Inflammatory macrophage treated with lipopolysaccharide for 1 hour (primary cell): ENCODE measurements at regions not wholly inside any gene's neighbourhood (a gene's known extent, or its start where the extent isn't known, plus 50 kb on each side); places are given as distances from the start of the nearest gene placed in this dataset.
"Not testable (repeated sequence)": the region's sequence is repeated elsewhere in the genome, so short reads cannot be mapped to it uniquely, and the experiment has no call there.

Experiments
- DNase-seq, 2 donors: peaks; one replicate each; pipeline ENCODE4 v3.0.0-alpha.2; 2020 to 2022

DNA sequence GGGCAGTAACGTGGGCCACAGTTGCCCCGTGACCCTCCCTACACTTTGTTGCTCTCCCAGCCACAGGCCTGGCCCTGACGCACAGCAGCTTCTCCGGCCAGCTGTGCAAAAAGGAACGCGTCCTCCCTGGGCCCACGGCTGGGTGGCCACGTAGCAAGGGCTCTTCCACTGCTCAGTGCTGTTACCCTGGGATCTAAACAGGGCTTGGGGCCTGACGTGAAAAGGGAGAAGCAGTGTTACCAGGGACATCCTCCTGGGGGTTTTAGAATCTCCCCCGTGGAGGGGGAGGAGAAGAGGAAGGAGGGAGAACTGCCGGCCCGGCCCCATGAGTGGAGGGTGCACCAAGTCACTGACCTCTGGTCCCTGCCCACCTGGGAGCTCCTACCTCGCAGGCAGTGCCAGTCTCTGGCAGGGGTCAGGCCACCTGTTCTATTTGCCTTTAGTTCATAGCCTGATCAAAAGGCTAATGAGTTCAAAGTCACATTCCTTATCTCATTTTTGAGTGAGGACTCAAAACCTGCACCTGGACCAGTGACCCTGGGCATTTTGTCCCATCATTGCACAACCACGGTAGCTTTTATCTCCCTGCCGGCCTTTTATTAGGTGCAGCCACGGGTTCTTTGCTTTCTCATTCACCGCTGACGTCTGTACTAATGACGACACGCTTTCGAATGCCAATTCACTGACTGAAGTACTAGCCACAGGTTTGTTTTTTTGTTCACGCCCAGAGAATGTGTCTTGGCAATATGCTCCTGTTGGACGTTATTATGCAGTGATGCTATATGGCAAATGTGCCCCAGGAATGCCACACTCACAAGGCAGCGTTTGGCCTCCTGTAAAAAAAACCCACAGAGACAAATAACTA, 4424.6 kb upstream of the TPTE start:
- DNase-seq: not testable (repeated sequence)

DNA sequence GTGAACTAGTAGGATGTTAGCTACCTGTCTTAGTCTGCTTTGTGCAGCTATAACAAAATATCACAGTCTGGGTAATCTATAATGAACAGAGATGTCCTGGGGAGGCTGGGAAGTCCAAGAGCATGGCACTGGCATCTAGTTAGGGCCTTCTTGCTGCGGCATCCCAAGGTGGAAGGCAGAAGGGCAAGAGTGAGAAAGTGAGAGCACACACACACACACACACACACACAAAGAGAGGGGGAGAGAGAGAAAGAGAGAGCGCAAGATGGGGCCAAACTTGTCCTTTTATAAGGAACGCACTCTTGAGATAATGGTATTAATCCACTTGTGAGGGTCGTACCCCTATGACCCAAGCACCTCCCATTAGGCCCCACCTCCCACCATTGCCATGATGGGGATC, 4423.6 kb upstream of the TPTE start:
- not testable (repeated sequence) for DNase-seq

DNA sequence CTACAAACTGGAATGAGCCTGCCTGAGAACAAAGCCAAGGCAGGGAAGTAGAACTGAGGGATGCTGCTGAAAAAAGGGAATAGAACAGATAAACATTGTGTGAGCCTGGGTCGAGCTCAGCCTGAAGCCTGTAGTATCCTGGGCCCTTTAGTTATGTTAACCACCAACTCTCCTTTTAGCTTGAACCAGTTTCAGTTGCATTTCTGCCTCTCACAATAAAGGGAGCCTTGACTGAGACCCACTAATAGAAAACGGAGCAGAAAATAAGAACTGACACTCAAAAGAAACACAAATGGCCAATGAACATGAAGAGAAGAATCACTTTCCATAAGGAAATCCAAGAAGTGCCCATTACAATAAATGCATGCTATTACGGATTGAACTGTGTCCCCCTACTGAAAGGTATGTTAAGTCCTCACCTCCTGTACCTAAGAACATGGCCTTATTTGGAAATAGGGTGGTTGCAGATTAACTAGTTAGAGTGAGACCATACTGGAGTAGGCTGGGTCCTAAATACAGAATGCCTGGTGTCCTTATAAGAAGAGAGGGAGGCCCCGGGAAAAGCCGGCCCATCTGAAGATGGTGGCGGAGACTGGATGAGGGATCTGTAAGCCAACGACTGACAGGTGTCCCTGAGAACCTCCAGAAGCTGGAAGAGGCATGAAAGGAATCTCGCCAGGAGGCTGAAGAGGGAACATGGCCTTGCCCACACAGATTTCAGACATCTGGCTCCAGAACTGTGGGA, 4423.0 kb upstream of the TPTE start:
- not testable (repeated sequence) for DNase-seq

DNA sequence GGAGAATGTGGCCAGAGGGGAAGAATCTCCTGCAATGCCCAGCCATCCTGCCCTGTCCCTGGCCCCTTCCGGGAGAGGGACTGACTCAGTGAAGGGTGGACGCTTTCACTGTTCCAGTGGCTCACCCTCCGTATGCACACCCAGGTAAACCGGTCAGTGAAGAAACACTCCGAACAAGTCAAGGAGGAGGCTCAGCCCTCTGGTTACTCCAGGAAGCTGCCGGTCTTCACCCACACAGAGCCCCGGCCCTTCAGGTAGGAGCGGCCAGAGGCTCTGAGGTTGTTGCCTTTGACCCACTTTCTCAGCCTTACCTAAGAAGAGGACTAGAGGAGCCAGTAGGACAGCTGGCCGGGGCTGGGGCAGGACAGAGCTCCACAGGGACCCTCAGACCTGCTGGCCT, 4419.8 kb upstream of the TPTE start:
- DNase-seq: not testable (repeated sequence)

DNA sequence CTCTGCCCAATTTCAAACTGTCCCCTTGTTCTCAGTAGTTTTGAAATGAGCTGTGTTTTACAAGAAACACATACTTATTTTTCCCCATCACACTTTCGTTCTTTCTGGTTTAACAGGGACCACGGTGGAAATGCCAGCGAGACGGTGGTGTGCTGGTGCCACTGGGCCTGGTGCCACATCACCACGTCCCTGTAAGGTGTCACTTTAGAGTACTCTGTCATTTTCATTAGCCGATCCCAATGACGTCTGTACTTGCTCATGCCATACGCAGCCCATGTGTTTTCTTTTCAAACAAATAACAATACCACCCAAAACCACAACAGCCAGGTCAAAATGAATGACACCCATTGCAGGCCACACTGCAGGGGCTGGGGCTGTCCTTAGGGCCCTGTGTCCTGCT, 4416.8 kb upstream of the TPTE start:
- not testable (repeated sequence) for DNase-seq

DNA sequence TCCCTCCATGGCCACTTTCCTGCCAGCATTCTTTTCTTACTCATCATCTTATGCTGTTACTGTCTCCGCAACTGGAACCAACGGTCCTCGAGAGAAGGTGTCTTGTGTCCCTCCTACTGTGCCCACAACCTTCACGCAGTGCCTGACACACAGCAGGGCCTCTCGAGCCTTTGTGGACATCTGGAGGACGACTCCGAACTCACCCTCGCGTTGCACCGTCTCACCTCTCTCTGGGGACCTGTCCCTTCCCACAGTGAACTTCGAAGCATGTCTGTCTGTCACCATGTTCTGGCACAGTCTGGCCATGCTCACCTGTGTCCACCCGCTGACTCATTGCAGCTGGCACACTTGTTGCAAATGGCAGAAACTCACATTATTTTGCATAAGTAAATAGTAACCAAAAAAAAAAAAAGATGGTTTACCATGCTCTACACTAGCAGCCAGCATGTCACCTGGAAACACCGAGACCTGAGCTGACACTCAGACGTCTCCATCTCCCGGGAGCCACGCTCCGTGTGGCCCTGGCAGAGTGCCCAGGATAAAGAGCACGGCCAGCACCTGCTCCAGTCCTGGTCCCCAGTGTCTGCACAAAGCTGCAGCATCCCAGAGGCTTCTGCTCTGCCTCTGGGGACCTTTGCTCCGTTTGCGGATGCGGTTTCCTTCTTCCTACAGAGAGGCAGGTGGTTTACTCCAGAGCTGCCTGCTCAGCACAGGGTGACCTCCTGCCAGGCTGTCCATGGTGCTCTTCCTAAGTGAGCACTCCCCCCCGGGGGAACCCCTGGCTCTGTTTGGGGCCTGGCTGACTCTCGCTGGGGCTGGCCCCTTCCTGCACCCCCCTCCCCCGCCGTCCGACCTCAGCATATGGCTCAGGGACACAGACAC, 4414.5 kb upstream of the TPTE start:
- DNase-seq: not testable (repeated sequence)

DNA sequence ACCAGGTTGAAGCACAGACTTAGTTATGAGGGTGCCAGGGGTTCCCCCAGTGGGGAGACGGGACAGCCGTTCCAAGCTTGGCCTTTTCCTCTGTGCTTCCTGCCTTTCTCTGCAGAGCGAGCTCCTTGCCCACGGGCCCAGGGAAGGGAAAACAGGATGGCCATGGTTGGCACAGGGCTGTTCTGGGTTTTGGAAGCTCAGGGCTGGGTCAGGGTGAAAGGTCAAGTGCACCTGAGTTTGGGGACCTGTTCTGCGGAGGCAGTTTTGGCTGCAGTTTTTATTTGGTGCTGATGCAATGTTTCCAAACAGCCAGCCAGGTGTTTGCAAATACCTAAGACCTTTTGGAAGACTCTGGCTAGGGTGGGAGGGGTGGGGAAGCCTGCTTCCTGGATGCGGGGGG, 4412.5 kb upstream of the TPTE start:
- not testable (repeated sequence) for DNase-seq

DNA sequence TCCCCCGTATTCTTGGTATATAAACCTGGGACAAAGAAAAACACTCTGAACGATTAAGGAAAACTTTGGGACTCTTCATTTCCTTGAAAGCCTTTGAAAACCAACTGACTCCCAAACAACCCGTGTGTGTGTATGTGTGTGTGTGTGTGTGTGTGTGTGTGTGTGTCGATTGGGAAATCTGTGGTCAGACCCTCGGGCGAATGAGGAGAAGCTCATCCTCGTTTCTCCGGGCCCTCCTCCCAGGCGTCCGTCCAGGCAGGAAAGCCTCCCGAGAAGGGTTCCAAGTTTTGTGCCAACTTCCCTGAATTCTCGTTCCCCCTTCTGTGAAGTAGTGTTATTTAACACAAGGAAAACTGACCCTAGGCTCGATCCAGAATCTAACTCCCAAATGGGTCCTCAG, 4411.6 kb upstream of the TPTE start:
- DNase-seq: peak in 1 of 2 donors; percentile 0

DNA sequence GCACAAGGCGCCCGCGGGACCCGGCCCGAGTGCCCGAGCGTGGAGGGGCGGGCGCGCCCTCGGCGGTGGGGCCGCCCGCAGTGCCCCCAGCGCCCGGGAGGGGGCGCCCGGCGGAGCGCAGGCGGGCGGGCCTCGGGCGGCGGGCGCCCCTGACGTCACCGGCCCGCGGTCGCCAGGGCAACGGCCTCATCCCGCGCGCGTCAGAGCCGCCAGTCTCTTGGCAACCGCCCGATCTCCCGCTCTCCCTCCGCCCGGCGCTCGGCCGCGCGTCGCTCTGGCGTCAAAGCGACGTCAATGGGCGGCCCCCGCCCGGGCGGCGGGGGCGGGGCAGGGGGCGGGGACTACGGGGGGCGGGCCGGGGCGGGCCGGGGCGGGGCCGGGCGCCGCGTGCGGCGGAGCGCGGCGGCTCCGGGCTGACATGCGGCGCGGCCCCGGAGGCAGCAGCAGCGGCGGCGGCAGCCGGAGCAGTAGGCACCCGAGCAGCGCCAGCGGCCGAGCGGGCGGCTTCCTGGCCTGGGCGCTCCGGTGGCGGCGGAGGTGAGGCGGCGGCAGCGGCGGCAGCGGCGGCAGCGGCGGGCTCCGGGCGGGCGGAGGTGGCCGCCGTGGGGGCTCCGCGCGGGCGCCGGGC, 4410.6 kb upstream of the TPTE start:
- not testable (repeated sequence) for DNase-seq

DNA sequence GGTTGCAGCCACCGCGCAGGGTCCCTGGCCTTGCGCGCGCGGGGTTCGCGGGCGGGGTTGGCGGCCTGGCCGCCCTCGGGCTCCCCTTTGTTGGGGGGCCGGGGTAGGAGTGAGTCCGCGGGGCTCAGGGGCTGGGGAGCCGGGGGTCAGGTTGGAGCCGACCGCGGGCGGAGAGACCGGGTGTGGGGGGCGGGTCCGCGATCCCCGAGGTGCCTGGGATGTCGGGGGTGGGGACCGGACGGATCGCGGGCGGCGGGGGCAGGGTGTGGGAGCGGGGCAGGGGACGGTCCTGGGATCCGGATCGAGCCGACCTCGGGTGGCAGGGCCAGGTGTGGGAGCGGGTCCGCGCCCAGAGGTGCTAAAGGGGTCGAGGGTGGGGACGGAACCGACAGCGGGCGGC, 4410.0 kb upstream of the TPTE start:
- not testable (repeated sequence) for DNase-seq

DNA sequence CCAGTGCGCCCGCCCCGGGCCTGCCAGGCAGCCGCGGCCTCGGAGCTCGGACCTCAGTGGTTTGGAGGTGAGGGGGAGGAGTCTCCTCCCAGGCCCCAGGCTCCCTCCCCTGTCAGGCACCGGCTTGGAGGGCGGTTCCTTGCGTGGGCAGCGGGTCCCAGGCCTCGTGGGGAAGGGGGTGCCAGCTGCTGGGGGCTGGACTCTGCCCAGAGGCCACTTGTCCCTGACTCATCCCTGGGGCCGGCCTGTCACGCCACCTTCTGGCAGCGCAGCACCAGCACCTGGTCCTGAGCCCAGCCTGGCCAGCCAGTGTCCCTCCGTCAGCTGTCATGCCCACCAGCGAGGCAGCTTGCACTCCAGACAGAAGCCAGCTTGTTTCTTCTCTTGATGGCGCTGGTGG, 4403.0 kb upstream of the TPTE start:
- not testable (repeated sequence) for DNase-seq

DNA sequence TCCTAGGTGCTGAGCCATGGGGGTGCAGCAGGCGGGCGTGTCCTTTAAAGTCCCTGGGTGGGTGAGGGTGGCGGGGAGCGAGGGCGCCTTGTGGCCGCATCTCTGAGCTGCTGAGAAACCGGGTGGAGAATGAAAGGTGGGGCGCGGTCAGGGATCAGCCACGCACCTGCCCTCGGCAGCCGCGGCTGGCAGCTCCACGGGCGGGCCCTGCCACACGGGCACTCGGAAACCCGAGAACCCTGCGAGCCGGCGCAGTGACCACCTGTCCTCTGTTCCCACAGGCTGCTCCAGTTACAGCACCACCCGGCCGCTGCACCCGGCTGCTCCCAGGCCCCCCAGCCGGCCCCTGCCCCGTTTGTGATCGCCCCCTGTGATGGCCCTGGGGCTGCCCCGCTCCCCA, 4400.5 kb upstream of the TPTE start:
- not testable (repeated sequence) for DNase-seq

DNA sequence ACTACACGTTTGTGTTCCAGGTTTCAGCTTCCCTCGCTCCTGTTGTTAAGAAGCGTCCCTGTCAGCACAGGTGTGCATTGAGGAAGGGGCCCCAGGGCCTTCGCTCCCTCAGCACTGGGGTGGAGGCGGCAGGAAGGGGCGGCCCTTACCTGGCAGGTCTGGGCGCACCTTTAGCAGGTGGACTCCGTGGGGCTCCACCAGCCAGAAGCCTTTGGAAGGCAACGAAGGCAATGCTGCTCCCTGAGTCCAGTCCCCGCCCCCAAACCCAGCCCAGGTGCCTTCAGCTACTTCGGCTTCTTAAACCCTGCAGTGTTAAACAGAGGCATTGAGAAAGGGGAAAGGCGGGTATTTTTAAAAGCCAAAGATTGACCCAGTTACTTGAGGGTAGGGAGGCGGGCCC, 4398.8 kb upstream of the TPTE start:
- not testable (repeated sequence) for DNase-seq

DNA sequence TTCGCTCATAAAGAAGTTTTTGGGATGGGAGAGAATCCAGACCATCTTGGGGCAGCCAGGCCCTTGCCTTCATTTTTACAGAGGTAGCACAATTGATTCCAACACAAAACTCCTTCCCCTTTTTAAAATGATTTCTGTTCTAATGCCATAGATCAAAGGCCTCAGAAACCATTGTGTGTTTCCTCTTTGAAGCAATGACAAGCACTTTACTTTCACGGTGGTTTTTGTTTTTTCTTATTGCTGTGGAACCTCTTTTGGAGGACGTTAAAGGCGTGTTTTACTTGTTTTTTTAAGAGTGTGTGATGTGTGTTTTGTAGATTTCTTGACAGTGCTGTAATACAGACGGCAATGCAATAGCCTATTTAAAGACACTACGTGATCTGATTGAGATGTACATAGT, 4398.2 kb upstream of the TPTE start:
- not testable (repeated sequence) for DNase-seq

DNA sequence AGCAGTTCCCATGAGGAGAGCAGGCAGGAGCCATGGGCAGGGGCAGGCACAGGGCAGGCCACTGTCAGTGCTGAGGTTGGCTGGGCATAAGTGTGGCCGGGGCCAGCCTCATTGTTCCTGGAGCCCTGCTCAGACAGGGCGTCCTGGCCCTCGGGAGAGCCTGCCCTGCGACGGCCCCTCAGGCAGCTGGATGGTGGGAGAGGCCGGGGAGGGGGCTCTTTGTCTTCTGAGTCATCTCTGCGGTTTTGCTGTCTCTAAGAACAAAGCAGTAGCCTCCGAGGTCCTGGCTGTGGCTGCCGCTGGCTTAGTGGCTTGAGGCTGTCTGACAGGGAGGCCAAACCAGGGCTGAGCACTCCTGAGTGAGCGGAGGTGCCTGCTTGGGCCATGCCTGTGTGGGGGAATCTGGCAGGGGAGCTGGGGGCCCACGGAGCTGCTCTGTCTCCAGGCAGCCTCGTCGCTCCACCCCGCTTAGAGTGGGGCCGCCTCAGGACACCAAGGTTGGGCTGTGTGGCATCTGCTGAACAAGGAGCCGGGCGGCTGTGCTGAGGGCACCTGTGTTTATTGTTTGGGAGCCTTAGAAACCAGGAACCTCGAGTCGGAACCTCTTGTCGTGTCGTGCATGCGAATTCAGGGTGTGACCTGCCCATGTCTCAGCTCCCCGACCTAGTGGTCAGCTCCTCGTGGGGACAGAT, 4395.7 kb upstream of the TPTE start:
- not testable (repeated sequence) for DNase-seq

DNA sequence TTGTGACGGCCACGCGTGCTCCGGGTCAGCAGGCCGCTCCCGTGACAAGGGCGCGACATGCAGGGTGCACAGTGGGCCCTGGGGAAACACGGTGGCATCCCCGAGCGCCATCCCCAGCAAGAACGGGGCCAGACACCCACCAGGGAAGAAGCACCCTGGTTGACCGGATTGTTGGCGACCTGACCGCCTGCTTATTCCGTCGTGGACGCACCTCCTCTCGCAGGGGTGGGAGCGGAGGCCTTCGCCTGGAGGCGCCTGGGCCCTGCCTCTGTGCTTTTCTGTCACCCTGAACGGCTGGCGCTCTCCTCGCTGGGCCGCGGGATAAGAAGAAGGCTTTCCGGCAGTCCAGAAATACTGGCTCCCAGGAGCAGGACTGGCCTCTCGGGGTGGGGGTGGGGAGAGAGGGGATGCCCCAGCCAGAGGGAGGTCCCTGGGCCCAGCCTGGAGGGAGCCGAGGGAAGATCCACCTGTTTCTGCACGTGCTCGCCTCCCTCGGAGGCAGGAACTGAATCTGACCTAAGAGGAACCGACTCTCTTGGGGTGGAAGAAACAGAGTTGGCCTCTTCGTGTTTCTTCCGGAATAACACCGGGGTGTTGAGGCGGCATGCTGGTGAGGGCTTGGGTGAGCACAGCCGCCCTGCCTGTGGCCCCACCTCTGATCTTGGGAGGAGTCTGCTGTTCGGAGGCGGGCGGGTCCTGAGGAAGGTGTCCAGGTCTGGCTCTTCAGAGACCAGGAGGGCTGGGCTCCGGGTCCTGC, 4394.2 kb upstream of the TPTE start:
- not testable (repeated sequence) for DNase-seq

DNA sequence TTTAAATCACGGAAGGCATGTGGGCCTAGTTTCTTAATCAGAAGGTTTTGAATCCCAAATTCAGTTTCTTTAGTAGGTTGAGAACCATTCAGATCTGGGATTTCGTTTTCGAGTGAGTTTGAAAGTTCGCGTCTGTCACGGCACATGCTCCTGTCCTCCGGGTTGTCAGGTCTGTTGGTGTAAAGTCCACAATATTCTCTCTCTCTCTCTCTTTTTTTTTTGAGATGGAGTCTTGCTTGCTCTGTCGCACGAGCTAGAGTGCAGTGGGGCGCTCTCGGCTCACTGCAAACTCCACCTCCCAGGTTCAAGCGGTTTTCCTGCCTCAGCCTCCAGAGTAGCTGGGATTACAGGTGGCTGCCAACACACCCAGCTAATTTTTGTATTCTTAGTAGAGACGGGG, 4390.6 kb upstream of the TPTE start:
- not testable (repeated sequence) for DNase-seq

DNA sequence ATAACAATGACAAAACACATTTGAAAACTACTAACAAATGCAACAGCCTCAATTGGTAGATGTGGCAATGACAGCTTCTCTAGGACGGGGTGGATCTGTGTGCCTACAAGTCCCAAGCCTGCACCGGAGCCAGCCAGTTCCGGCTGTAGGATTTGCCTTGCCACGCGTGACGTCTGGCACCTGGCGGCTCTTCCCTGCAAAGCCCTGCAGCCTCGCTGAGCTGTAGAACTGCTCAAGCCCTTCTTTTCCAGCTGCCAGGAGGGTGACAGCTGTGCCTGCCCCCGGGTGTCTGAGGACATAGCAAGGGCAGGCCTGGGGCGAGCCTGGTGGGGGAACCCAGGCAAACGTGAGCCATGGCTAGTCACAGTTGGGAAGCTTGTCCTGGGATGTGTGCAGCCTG, 4388.0 kb upstream of the TPTE start:
- DNase-seq: not testable (repeated sequence)

DNA sequence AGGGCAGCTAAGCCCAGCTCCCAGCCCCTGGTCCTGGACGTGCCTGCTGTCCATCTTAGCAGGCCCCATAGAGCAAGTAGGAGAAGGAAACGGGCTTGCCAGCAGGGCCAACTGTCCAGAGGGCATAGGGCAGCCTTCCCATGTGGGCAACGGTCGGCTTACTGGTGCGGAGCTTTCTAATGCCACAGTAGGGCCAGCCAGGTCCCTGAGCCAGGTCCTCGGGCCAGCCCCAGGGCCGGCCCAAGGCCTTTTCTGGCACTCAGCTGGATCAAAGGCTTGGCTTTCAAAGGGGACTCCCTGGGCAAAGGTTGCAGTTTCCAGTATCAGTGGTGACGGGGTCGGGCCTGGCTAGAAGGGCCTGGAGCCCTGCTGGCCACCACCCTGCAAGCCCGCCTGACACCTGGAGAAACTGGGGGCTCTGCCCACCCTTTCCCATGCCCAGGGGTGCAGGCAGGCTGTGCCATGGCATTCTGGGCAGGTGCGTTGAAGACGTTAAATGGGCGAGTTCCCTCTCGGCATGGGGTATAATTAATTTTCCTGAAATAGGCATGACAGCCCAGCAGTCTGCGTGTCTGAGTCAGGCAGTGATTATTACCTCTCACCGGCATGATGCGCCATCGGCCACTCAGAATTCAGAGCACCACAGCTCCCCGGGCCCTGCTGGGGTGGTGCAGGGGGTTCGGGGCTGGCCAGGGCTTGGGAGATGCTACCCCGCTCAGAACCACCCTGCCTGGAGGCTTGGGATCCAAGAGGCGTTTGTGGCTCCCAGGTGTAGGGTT, 4387.3 kb upstream of the TPTE start:
- DNase-seq: not testable (repeated sequence)

DNA sequence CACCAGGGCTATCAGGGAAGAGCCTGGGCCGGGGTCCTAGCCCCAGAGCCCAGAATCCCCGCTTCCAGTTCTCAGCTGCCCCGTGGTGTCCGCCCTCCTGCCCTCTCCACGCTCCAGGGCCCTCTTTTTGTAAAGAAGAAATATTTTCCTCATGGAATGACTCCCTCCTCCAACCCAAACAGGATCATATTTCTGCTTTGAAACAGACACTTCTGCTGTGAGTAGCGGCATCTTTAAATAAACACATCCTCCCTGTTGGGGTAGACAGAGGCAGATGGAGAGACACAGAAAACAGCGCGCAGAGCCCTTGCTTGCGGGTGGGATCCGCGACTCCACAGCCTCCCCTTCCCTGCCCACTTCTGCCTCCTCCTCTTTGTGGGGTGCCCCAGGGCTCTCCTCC, 4384.7 kb upstream of the TPTE start:
- DNase-seq: not testable (repeated sequence)
